Stomach (tissue), 4 donors: ENCODE measurements at regions not wholly inside any gene's neighbourhood (a gene's known extent, or its start where the extent isn't known, plus 50 kb on each side); places are given as distances from the start of the nearest gene placed in this dataset.

Experiments
- CTCF ChIP-seq, 7 experiments: fragments of 450-650 bp in 4 of 7; fragments of 200-600 bp in 3 of 7; sonication (generic) in 3 of 7; IDR thresholded peaks; one replicate each; pipeline ENCODE4 v1.5.1; 2016 to 2019; ENCODE audit warnings: antibody characterized with exemption in 7 of 7, control low read depth in 2 of 7, mild to moderate bottlenecking in 1 of 7
- EP300 ChIP-seq: sonication (generic); formaldehyde crosslinking; IDR thresholded peaks from one replicate; pipeline ENCODE4 v1.6.1; 2017; ENCODE audit warnings: antibody characterized with exemption
- POLR2A ChIP-seq, 4 donors: fragments of 450-650 bp; IDR thresholded peaks; one replicate each; pipeline ENCODE4 v1.6.1; 2016; ENCODE audit warnings: antibody characterized with exemption in 4 of 4, control low read depth in 2 of 4, mild to moderate bottlenecking in 1 of 4, moderate library complexity in 1 of 4

GRCh38 chr2:81672516-81672915 lies 1368.0 kb upstream of the LRRTM1 start:
- no peak for TF ChIP-seq CTCF (IDR thresholded peaks at IDR 0.05)
- no peak for TF ChIP-seq POLR2A (IDR thresholded peaks at IDR 0.05)
- TF ChIP-seq EP300, result no peak
